SIG-M5 treated with dmso at 0.1 percent for 504 hours (cell line): ENCODE measurements at regions not wholly inside any gene's neighbourhood (a gene's known extent, or its start where the extent isn't known, plus 50 kb on each side); places are given as distances from the start of the nearest gene placed in this dataset.
"Not testable (repeated sequence)": the region's sequence is repeated elsewhere in the genome, so short reads cannot be mapped to it uniquely, and the experiment has no call there.

Experiments used
- DNase-seq: peaks from one replicate; lab custom pipeline; 2025; ENCODE audit not compliant: unreplicated experiment; lab: John Stamatoyannopoulos, UW

GRCh38 chr6:14513496-14514393 lies 396.2 kb downstream of the CD83 start:
- DNase-seq, result no peak

DNA sequence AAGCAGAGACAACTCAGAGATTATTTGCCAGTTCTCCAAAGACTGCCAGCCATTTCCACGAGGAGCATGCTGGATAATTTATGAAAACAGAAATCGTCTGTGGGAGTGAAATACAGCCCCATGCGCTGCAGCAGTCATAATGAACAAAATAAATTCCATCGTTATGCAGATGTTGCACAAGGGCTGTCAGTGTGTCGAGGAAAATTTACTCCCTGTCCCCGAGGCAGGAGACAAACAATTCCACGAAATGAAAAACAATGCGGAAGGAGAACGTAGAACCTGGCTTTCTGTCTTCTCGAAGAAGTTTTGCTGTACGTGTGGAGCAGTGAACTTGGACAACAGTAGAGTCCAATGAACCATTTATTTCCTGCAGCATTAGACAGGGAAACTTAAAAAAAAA lies 399.4 kb downstream of the CD83 start:
- DNase-seq, result no peak

- no peak for DNase-seq
Measured at GRCh38 chr6:14517516-14518105, 400.0 kb downstream of the CD83 start.

- no peak for DNase-seq
Measured at GRCh38 chr6:14518515-14519217, 401.1 kb downstream of the CD83 start.

GRCh38 chr6:14520029-14520428 lies 402.5 kb downstream of the CD83 start:
- no peak for DNase-seq

GRCh38 chr6:14520536-14520935 lies 403.0 kb downstream of the CD83 start:
- no peak for DNase-seq

GRCh38 chr6:14521141-14521540 lies 403.6 kb downstream of the CD83 start:
- no peak for DNase-seq

DNA sequence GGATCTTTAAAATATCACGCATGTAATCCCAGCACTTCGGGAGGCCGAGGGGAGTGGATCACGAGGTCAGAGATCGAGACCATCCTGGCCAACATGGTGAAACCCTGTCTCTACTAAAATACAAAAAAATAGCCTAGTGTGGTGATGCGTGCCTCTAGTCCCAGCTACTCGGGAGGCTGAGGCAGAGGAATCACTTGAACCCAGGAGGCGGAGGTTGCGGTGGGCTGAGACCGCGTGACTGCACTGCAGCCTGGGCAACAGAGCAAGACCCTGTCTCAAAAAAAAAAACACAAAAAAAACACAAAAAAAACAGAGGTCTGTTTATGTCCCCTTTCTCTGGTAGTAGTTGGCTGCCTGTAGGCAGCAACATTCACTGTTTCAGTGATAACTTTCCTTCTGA lies 404.3 kb downstream of the CD83 start:
- not testable (repeated sequence) for DNase-seq

- DNase-seq, result no peak
Measured at GRCh38 chr6:14524319-14524718, 406.7 kb downstream of the CD83 start.

- DNase-seq, result no peak
Measured at GRCh38 chr6:14530385-14530784, 412.8 kb downstream of the CD83 start.

DNA sequence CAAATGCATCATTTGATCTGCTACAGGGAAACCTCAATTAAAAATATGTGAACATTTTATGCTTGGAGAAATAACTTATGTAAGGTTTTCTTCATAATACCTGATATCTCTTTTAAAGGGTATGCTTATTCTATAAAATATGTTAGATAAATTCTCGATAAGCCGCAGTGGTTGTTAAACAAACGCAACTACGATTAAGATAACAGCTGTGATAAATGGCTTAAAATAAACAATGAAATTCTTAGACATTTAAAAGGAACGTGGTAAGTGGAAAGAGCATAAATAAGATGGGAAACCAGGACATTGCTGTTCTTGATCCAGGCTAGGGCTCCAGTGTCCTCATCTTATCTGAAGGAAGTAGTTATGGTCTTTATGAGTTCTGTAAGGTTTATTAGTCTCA lies 415.9 kb downstream of the CD83 start:
- DNase-seq, result no peak

GRCh38 chr6:14537030-14537429 lies 419.5 kb downstream of the CD83 start:
- DNase-seq, result no peak

GRCh38 chr6:14540276-14540675 lies 422.7 kb downstream of the CD83 start:
- DNase-seq, result no peak

DNA sequence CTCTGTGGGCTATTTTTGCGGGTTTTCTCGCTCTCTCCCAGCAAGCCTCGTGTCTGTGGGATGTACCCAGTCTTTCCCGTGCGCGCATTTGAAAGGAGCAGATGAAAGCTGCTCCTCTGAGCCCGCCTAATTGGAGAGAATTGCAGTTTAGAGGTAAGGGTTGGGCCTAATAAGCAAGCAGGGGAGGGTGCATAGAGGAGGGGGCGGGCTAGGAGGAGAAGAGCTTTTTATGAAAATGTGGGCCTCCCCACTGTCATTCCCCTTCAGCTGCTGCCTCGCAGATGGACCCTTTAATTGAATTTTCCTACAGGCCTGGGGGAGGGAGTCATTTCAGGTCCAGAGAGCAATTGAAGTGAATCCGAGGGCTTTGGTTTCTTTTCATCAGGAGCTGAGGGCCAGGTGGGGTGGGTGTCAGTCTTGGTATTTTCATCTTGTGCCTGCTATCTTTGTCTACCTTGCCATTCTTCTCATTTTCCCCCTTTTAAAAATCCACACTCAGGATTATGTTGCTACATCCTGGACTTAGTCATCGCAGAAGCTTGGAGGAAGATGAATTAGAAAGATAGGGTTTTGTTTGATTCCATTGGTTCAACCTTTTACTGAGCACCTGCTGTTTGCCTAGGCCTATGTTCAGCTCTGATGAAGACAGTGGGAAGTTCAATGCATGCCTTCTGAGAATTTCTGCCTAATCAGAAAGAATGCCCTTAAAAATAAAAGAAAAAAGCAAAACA lies 423.4 kb downstream of the CD83 start:
- no peak for DNase-seq

DNA sequence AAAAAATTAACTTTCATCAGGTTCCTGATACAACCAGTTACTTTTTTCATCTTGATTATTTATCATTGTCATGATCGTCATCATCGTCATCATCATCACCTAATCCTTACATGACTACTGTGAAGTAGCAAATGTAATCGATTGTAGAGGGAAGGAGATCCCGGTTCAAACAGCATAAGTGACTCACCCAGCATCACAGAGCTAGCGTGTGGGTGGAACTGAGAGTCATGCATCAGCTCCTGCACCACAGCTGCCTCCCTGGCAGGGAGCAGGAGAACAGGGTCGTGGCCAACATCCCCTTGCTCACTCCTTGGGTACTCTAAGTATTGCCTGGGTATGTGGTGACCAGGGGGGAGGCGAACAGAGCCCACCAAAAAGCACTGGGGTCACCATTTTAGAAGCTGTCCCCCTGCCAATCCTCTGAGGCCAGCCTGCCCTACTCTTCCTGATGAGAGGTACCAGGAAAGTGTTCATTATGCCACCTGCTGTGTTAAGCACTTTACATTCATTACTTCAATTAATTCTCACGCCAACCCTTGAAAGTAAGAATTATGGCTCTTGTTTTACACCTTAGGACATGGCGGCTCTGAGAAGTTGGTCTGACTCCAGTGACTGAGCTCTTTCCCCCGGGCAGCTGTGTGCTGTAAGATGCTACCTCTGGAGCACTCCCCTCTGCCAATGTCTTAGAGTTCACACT lies 425.2 kb downstream of the CD83 start:
- DNase-seq, result no peak

DNA sequence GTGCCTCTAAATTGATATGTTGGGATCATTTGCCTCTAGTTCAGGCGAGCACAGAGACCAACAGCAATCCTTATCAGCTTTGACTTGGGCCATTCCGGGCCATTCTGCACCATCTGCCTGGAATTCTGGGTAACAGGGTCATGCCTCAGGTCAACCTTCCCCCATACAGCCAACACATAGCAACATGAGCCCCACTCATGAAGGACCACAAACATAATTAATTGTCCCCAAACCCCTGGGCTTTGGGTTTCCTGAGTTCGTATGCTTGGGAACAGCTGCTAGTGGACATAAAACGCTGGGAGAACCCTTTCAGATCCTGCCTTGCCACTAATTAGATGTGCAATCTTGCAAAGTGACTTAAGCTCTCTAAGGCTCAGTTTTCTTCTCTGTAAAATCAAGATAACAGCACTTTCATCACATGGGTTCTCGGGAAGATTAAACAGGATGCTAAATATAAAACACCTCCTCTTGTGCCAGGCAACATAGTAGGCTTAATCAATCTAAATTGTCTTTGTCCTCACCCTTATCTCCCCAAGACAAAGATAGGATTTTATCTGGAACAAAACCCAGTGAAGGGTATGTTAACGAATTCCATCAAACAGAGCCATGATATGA lies 426.5 kb downstream of the CD83 start:
- no peak for DNase-seq

- no peak for DNase-seq
Measured at GRCh38 chr6:14544666-14545065, 427.1 kb downstream of the CD83 start.

- no peak for DNase-seq
Measured at GRCh38 chr6:14545496-14545895, 427.9 kb downstream of the CD83 start.

GRCh38 chr6:14546036-14546435 lies 428.5 kb downstream of the CD83 start:
- DNase-seq, result no peak

DNA sequence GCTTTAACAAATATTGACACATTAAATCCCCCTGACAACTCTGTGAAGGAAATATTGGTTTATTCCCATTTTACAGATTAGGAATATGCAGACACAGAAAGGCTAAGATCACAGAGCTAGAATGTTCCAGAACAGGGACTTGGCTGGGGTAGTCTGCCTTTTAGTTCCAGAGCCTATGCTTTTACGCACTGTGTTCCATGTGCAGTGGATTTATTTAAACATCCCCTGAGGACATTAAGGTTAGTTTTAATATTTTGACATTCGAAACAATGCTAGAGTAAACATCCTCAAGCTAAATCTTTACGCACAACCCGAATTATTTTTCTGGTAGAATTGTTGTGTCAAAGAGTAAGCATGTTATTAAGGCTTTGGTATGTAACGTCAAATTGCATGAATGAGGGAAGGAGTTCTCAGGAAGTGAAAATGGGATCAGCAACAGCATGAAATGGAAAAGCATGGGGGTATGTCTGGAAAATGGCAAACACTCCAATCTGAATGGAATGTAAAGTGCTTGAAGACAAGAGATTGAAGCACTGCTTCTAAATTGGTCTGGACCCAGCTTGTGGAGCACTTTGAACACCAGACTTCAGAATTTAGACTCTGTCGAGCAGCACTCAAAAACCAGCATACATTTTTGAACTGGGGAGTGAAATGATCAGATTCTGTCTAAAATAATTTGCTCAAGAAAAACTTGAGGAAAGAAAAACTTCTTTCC lies 429.9 kb downstream of the CD83 start:
- no peak for DNase-seq
